ENCODE measurements at regions not wholly inside any gene's neighbourhood (a gene's known extent, or its start where the extent isn't known, plus 50 kb on each side); places are given as distances from the start of the nearest gene placed in this dataset.

GRCh38 chr1:87869567-87869966, 540.9 kb downstream of the LMO4 start:
- DNase-seq (ENCODE audit: low read depth in 2 of 2): no peak

GRCh38 chr1:87872189-87872588, 543.5 kb downstream of the LMO4 start:
- no peak for DNase-seq (ENCODE audit: low read depth in 2 of 2)

DNA sequence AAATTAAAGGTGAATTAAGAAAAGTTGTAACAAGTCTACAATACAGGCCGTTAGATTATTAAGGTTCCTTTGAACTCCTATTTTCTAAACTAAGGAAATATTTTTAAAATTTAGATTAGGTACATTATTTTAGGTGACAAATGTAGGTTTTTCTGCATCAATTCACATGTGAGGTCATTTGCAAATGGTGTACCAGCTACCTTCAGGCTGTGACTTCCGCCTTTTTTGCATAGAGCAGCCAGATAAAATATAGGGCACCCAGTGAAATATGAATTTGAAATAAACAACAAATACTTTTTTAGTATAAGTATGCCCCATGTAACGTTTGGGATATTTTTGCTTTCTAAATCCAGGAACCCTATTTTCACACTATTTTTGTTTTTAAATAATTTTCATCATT, 544.0 kb downstream of the LMO4 start:
- no peak for DNase-seq (ENCODE audit: low read depth in 2 of 2)

GRCh38 chr1:87878873-87879272, 550.2 kb downstream of the LMO4 start:
- DNase-seq (ENCODE audit: low read depth in 2 of 2): no peak

- DNase-seq (ENCODE audit: low read depth in 2 of 2): no peak
Measured at GRCh38 chr1:87880098-87880760, 551.5 kb downstream of the LMO4 start.

- no peak for DNase-seq (ENCODE audit: low read depth in 2 of 2)
Measured at GRCh38 chr1:87880764-87881163, 552.1 kb downstream of the LMO4 start.

GRCh38 chr1:87883906-87884305, 555.2 kb downstream of the LMO4 start:
- no peak for DNase-seq (ENCODE audit: low read depth in 2 of 2)

DNA sequence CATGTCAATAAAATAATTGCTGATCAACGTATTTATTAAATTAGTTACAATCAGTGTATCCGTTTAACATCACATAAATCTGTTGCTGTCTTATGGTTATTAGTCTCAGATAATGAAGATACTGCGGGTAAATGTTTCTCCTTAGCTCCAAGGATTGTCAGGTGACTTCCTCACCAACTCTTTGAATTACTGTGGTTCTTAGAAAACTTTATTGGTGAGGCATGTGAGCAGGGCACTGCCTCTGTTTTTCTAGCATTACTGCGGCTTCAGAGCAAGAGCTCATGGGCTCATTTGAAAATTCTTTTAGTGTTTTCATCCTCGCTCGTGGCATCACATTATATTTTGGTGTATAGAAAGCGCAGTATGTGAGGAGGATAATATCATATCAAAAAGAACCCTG, 555.9 kb downstream of the LMO4 start:
- DNase-seq (ENCODE audit: low read depth in 2 of 2): no peak

- no peak for DNase-seq (ENCODE audit: low read depth in 2 of 2)
Measured at GRCh38 chr1:87885278-87886025, 556.8 kb downstream of the LMO4 start.

DNA sequence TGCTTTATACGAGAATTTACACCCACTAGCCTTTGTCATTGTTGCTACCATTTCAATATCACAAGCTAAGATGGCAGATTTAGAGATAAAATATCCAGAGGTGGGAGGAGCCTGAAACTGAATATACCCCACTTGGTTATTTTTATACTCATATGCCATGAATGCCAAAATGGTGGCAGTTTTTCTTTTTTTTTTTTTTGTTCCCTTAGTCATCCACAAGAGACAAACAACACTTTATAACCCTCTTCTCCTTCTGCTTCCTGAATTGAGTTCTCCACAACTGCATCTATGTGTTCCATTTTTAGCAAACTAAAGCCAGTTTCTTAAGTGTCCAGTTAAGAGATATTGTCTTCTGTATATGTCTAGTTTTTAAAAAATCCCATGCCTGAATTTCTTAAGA, 558.4 kb downstream of the LMO4 start:
- no peak for DNase-seq (ENCODE audit: low read depth in 2 of 2)

DNA sequence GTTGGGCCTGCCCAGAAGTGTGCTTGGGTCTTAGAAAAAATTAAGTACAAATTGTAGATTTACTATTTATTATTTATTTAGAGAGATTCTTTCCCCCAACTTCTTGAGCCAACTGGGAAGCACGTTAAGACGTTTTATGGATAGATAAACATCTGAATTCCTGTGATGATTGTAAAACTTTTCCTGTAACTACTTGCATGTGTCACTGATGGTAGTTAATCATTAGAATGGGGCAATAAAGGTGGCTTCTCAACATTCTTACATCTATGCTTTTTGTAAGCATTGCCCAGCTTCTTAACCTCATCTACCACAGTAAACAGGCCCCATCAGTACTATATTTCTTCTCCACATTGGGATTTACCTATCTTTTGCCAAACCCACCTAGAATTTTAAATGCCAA, 559.8 kb downstream of the LMO4 start:
- DNase-seq (ENCODE audit: low read depth in 2 of 2): no peak

DNA sequence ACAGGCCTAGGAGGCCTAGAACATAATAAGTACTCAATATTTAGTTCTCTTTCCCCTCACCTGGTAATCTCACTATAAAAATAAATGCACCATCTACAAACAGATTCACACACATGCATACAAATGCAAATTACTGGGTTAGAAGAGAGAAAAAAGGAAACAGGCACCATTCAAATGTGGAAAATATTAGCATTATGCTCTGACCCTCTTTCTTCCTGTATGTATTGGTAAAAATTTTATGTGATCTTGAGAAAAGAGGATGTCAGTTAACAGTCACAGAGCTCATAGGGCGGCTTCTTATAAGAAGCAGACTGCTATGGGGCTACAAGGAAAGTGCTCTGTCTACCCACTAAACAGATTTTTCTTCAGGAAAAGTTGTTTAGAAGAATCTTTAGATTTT, 565.4 kb downstream of the LMO4 start:
- DNase-seq (ENCODE audit: low read depth in 2 of 2): no peak

DNA sequence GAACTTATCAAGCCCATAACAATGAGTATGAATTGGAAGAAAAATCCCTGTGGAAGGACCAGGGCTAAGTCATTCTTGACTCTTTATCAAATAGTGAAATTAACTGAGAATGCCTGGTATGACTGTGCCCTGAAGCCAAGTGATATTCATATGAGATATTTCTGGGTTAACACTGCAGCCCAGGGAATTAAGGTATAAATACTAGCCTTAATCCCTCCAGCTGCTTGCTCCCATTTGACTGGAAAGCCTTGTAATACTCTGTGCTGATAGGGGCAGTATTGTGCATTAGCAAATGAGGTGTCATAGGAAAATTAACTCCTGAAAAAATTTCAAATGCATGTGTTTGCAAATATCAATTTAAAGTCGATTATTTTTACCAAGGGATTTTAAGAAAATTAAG, 568.8 kb downstream of the LMO4 start:
- DNase-seq (ENCODE audit: low read depth in 2 of 2): no peak

- DNase-seq (ENCODE audit: low read depth in 2 of 2): no peak
Measured at GRCh38 chr1:87898431-87898830, 569.8 kb downstream of the LMO4 start.

DNA sequence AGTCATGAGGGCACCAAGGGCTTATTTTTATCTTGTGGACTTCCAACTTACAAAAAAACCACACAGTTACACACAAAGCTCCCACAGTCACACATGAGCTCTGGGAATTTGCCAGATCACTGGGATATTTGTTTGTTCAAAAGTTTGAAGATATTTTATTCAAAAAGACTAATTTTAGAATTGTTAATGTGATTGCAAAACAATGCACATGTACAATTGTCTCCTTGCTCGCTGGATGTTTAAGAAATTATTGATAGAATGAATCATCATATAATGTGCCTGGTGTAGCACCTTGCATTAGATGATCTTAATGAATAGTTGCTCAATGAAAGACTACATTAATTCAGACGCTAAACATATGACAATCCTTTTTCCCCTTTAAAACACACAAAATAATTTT, 570.3 kb downstream of the LMO4 start:
- no peak for DNase-seq (ENCODE audit: low read depth in 2 of 2)

GRCh38 chr1:87899746-87900145, 571.1 kb downstream of the LMO4 start:
- no peak for DNase-seq (ENCODE audit: low read depth in 2 of 2)

DNA sequence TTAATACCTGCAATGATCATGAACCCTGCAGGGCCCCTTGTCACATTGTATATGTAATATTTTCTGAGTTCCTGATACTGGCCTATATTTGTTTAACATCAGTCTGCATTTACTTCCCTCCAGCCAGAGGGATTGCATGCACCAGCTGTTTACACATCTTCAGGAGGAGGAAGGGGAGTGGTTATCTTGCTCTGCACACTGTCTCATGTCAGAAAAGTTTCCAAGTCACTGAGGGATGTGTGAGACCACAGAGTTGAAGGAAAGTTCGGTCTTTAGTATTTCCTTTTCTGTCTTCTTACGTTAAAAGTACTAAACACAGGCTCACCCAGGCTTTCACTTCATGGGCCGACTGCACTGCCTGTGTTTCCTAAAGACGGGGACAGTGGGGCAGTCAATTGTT, 574.1 kb downstream of the LMO4 start:
- no peak for DNase-seq (ENCODE audit: low read depth in 2 of 2)

DNA sequence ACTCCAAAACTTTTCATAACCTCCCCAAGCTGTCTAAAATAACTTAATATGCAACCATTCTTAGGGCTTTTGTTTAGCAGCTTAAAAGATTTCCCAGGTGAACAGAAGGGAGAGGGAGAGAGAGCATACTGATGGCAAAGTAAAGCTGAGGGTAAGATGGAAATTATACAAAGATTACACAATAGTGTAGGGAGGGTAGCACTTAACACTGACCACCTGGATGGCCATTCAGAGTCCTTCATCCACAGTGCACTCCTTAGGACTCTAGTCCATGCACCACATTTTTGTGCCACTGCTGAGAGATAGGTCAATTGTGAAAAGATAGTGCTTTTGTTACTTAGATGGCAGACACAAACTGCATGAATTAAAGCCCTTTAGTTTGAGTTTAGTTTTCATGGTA, 574.6 kb downstream of the LMO4 start:
- no peak for DNase-seq (ENCODE audit: low read depth in 2 of 2)

DNA sequence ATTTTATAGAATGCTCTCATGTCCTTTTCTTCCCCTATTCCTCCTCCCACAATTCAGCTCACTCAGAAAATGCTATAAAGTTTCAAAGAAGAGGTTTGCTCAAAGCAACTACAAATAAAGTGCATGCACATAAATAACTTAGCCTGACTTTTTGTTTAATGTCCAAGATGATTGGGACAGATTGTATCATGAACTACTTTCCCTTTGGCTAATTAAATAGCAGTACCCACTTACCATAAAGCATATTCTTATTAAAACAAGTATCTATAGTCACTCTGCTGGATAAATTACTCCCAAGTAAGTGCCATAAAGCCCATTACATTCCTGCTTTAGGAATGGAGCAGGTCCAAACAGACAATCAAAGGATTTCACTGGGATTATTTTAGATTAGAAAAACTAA, 576.0 kb downstream of the LMO4 start:
- no peak for DNase-seq (ENCODE audit: low read depth in 2 of 2)

DNA sequence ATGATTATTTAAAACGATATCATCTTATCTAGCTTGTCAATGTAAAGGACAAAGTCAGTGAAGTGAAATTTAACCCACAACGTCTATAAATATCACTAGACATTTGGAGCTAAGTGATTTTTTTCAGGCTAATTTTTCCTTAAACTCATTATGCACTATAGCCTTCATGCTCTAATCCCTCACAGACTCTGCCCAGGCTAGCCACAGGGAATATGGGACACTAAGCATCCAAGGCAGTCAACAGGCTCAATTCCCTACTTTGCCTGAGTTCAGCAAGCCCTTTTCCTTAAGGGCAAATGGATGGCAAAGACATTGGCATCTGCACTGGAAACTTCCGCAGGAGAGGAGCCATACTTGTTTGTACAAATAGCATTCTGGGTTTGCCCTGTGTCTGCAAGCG, 577.0 kb downstream of the LMO4 start:
- DNase-seq (ENCODE audit: low read depth in 2 of 2): no peak

DNA sequence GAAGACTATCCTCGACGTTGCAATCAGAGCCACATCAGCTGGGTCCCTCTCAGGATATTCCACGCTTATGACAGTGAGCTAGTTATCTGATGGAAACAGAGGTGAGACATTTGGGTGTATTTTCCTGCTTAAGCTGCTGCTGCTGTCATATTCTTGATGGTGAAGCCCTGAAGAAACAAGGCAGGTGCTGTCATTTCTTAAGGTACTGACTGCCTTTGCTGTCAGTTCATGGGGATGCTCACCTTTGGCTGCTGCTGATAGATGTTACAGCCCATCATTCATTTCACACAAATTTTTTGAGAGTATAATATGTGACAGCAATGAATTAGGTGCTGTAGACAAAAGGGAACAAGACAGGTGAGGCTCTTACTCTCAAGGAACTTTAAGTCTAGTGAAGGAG, 577.4 kb downstream of the LMO4 start:
- DNase-seq (ENCODE audit: low read depth in 2 of 2): no peak

GRCh38 chr1:87913361-87913760, 584.7 kb downstream of the LMO4 start:
- DNase-seq (ENCODE audit: low read depth in 2 of 2): no peak

GRCh38 chr1:87914396-87914795, 585.7 kb downstream of the LMO4 start:
- DNase-seq (ENCODE audit: low read depth in 2 of 2): no peak

- DNase-seq (ENCODE audit: low read depth in 2 of 2): no peak
Measured at GRCh38 chr1:87915771-87916170, 587.1 kb downstream of the LMO4 start.

Data from stimulated activated CD8-positive, alpha-beta memory T cell treated with anti-CD3 and anti-CD28 coated beads, Interleukin-7, amount 100 ng/mL, for 1 hour (primary cell).